GM23338 (cell line): ENCODE measurements at regions not wholly inside any gene's neighbourhood (a gene's known extent, or its start where the extent isn't known, plus 50 kb on each side); places are given as distances from the start of the nearest gene placed in this dataset.

Experiments used
- ATAC-seq: fragments of 200-7000 bp; cut with Tn5 transposase; 3 replicates; pipeline ENCODE4 v1.9.1; 2020
- DNase-seq: peaks from one replicate; pipeline ENCODE4 v3.0.0-alpha.2; 2015; ENCODE audit warnings: low spot score
- H2AFZ ChIP-seq: fragments of 200-600 bp; sonication (generic); 2 replicates; pipeline ENCODE4 v1.8.0; 2016; ENCODE audit warnings: antibody characterized with exemption, mild to moderate bottlenecking, moderate library complexity
- H3F3A ChIP-seq: fragments of 200-600 bp; sonication (generic); replicated peaks from 2 replicates; pipeline ENCODE4 v1.8.0; 2017; ENCODE audit warnings: antibody characterized with exemption, mixed run types, low read depth
- H3K27ac ChIP-seq: fragments of 200-600 bp; sonication (generic); 2 replicates; pipeline ENCODE4 v1.6.1; 2016; ENCODE audit warnings: low read depth
- H3K27me3 ChIP-seq: fragments of 200-600 bp; sonication (generic); 2 replicates; pipeline ENCODE4 v1.8.0; 2016; ENCODE audit warnings: mild to moderate bottlenecking, mixed run types, moderate library complexity; ENCODE audit not compliant: insufficient read depth
- H3K36me3 ChIP-seq: fragments of 200-600 bp; sonication (generic); 2 replicates; pipeline ENCODE4 v1.8.0; 2016; ENCODE audit warnings: mild to moderate bottlenecking; ENCODE audit not compliant: insufficient read depth
- H3K4me1 ChIP-seq: fragments of 200-600 bp; sonication (generic); 2 replicates; pipeline ENCODE4 v1.8.0; 2016; ENCODE audit warnings: mild to moderate bottlenecking, moderate library complexity; ENCODE audit not compliant: insufficient read depth
- H3K4me2 ChIP-seq: fragments of 200-600 bp; sonication (generic); 2 replicates; pipeline ENCODE4 v1.7.1; 2017; ENCODE audit warnings: mixed run types
- H3K4me3 ChIP-seq: fragments of 200-600 bp; sonication (generic); 2 replicates; pipeline ENCODE4 v1.6.1; 2016; ENCODE audit warnings: mixed run types
- H3K79me2 ChIP-seq: fragments of 200-600 bp; sonication (generic); replicated peaks from 2 replicates; pipeline ENCODE4 v1.8.0; 2017; ENCODE audit warnings: mild to moderate bottlenecking; ENCODE audit not compliant: insufficient read depth
- H3K9me2 ChIP-seq: fragments of 200-600 bp; sonication (generic); 2 replicates; pipeline ENCODE4 v1.8.0; 2017; ENCODE audit not compliant: insufficient read depth
- H4K20me1 ChIP-seq: fragments of 200-600 bp; sonication (generic); replicated peaks from 2 replicates; pipeline ENCODE4 v1.8.0; 2017; ENCODE audit warnings: mild to moderate bottlenecking; ENCODE audit not compliant: insufficient read depth
- H3K27ac Mint-ChIP-seq: 2 replicates; pipeline ENCODE4 v1.8.0; 2020; ENCODE audit warnings: inconsistent platforms, mild to moderate bottlenecking, moderate library complexity, mixed read lengths
- H3K27me3 Mint-ChIP-seq: 3 replicates; pipeline ENCODE4 v1.8.0; 2022; ENCODE audit warnings: low read depth, mild to moderate bottlenecking, moderate library complexity, mixed read lengths, inconsistent platforms; ENCODE audit not compliant: insufficient read depth, poor library complexity
- H3K36me3 Mint-ChIP-seq: 3 replicates; pipeline ENCODE4 v1.8.0; 2021; ENCODE audit warnings: low read depth, mild to moderate bottlenecking, inconsistent platforms, moderate library complexity, mixed read lengths
- H3K4me1 Mint-ChIP-seq: 3 replicates; pipeline ENCODE4 v1.8.0; 2020; ENCODE audit warnings: mild to moderate bottlenecking, inconsistent platforms, mixed read lengths
- H3K4me3 Mint-ChIP-seq: 3 replicates; pipeline ENCODE4 v1.8.0; 2021; ENCODE audit warnings: moderate library complexity, mild to moderate bottlenecking, inconsistent platforms, mixed read lengths
- H3K9me3 Mint-ChIP-seq: 3 replicates; pipeline ENCODE4 v1.8.0; 2020; ENCODE audit warnings: moderate library complexity, mild to moderate bottlenecking, inconsistent platforms, mixed read lengths
- CREB1 ChIP-seq: fragments of 250-450 bp; sonication (Bioruptor Pico); IDR thresholded peaks from 2 replicates; pipeline ENCODE4 v1.5.0; 2020; ENCODE audit warnings: low read depth, mild to moderate bottlenecking, moderate library complexity
- EZH2 ChIP-seq: fragments of 200-600 bp; sonication (generic); IDR thresholded peaks from one replicate; pipeline ENCODE4 v1.8.0; 2017; ENCODE audit warnings: antibody characterized with exemption, mild to moderate bottlenecking, low read depth; ENCODE audit not compliant: unreplicated experiment
- EZH2phosphoT487 ChIP-seq: fragments of 200-600 bp; sonication (generic); IDR thresholded peaks from one replicate; pipeline ENCODE4 v1.8.1; 2018; ENCODE audit warnings: antibody characterized with exemption; ENCODE audit not compliant: unreplicated experiment
- JUNB ChIP-seq: IDR thresholded peaks from one replicate; pipeline ENCODE4 v1.6.1; 2016; ENCODE audit warnings: antibody characterized with exemption; ENCODE audit not compliant: unreplicated experiment
- NANOG ChIP-seq: IDR thresholded peaks from 2 replicates; pipeline ENCODE4 v1.6.1; 2016; ENCODE audit warnings: antibody characterized with exemption, borderline replicate concordance
- POLR2AphosphoS5 ChIP-seq: IDR thresholded peaks from 2 replicates; pipeline ENCODE4 v1.6.1; 2016; ENCODE audit warnings: antibody characterized with exemption, low read depth
- STAT1 ChIP-seq: IDR thresholded peaks from one replicate; pipeline ENCODE4 v1.6.1; 2016; ENCODE audit warnings: antibody characterized with exemption; ENCODE audit not compliant: unreplicated experiment
- ZNF114 ChIP-seq: fragments of 250-450 bp; sonication (Bioruptor Pico); IDR thresholded peaks from 2 replicates; pipeline ENCODE4 v1.5.0; 2020; ENCODE audit warnings: mild to moderate bottlenecking, moderate library complexity
- ZNF331 ChIP-seq: fragments of 250-450 bp; sonication (Bioruptor Pico); IDR thresholded peaks from 2 replicates; pipeline ENCODE4 v1.5.0; 2020; ENCODE audit warnings: low read depth, mild to moderate bottlenecking, moderate library complexity
- TF ChIP-seq, protein P1 (sequence below), 2 experiments: fragments of 200-600 bp in 1 of 2; sonication (generic) in 1 of 2; conservative IDR thresholded peaks; 2 replicates each; pipeline versions ENCODE4 v1.5.1 to v1.6.1; 2016 to 2017; ENCODE audit warnings: antibody characterized with exemption in 2 of 2, low read depth in 2 of 2, mild to moderate bottlenecking in 2 of 2, moderate library complexity in 1 of 2
- TF ChIP-seq, protein P2 (sequence below): IDR thresholded peaks from one replicate; pipeline ENCODE4 v1.6.1; 2018; ENCODE audit warnings: antibody characterized with exemption; ENCODE audit not compliant: unreplicated experiment
- TF ChIP-seq, protein P3 (sequence below): fragments of 250-450 bp; sonication (Bioruptor Pico); IDR thresholded peaks from 2 replicates; pipeline ENCODE4 v1.5.0; 2020; ENCODE audit warnings: mild to moderate bottlenecking, moderate library complexity
- TF ChIP-seq, protein P4 (sequence below): IDR thresholded peaks from 2 replicates; pipeline ENCODE4 v1.6.1; 2016; ENCODE audit warnings: antibody characterized with exemption

DNA sequence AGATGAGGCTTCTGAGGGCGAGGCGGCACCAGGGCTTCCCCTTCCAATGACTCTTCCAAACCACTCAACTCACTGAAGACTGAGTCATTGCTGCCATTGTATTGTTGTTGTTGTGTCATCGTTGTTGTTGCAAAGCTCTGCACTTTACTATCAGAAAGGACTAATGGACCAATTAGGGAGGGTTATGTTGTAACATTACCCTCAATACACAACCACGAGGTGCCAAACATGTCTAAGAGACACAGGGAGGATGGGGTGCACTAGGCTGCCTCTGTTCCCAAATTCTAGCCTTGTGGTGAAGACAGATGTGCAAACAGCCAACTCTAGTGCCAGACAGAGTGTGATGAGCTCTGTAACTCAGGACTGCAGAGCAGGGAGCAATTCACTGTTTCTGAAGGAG, 1075.2 kb downstream of the UQCRFS1 start:
- Histone ChIP-seq H3F3A (no peaks in the 10 kb centered on the region), H3K4me1 (0 out of 2 replicates have a peak, but pooled peaks cover 6% of the 10 kb centered on the region), H3K9me2 (no peaks in the 10 kb centered on the region), H3K79me2 (no peaks in the 10 kb centered on the region), H3K36me3 (no peaks in the 10 kb centered on the region), H3K27ac (no peak overlapping the region), H3K27me3 (no peaks in the 10 kb centered on the region), H2AFZ (no peak overlapping the region), H3K4me3 (no peak overlapping the region), H3K4me2 (no peak overlapping the region), H4K20me1 (no peaks in the 10 kb centered on the region)
- no peak for ATAC-seq
- Mint-ChIP-seq H3K36me3 (no peaks in the 10 kb centered on the region), H3K4me1 (peaks cover 5% of the 10 kb centered on the region), H3K27ac (no peak overlapping the region; the same call in 1 of the 2 replicates), H3K27me3 (peaks cover 3% of the 10 kb centered on the region), H3K4me3 (no peak overlapping the region), H3K9me3 (peaks cover 4% of the 10 kb centered on the region)
- no peak for DNase-seq
- TF ChIP-seq, protein P1, sequence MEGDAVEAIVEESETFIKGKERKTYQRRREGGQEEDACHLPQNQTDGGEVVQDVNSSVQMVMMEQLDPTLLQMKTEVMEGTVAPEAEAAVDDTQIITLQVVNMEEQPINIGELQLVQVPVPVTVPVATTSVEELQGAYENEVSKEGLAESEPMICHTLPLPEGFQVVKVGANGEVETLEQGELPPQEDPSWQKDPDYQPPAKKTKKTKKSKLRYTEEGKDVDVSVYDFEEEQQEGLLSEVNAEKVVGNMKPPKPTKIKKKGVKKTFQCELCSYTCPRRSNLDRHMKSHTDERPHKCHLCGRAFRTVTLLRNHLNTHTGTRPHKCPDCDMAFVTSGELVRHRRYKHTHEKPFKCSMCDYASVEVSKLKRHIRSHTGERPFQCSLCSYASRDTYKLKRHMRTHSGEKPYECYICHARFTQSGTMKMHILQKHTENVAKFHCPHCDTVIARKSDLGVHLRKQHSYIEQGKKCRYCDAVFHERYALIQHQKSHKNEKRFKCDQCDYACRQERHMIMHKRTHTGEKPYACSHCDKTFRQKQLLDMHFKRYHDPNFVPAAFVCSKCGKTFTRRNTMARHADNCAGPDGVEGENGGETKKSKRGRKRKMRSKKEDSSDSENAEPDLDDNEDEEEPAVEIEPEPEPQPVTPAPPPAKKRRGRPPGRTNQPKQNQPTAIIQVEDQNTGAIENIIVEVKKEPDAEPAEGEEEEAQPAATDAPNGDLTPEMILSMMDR (conservative IDR thresholded peaks at IDR 0.05; ENCODE audit: low read depth in 2 of 2): no peak
- TF ChIP-seq EZH2: no peak
- TF ChIP-seq CREB1 (CRISPR knock-in tag): no peak
- TF ChIP-seq EZH2phosphoT487: no peak
- no peak for TF ChIP-seq ZNF331 (CRISPR knock-in tag)
- no peak for TF ChIP-seq STAT1
- TF ChIP-seq, protein P2, sequence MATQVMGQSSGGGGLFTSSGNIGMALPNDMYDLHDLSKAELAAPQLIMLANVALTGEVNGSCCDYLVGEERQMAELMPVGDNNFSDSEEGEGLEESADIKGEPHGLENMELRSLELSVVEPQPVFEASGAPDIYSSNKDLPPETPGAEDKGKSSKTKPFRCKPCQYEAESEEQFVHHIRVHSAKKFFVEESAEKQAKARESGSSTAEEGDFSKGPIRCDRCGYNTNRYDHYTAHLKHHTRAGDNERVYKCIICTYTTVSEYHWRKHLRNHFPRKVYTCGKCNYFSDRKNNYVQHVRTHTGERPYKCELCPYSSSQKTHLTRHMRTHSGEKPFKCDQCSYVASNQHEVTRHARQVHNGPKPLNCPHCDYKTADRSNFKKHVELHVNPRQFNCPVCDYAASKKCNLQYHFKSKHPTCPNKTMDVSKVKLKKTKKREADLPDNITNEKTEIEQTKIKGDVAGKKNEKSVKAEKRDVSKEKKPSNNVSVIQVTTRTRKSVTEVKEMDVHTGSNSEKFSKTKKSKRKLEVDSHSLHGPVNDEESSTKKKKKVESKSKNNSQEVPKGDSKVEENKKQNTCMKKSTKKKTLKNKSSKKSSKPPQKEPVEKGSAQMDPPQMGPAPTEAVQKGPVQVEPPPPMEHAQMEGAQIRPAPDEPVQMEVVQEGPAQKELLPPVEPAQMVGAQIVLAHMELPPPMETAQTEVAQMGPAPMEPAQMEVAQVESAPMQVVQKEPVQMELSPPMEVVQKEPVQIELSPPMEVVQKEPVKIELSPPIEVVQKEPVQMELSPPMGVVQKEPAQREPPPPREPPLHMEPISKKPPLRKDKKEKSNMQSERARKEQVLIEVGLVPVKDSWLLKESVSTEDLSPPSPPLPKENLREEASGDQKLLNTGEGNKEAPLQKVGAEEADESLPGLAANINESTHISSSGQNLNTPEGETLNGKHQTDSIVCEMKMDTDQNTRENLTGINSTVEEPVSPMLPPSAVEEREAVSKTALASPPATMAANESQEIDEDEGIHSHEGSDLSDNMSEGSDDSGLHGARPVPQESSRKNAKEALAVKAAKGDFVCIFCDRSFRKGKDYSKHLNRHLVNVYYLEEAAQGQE: no peak
- no peak for TF ChIP-seq NANOG
- TF ChIP-seq POLR2AphosphoS5: no peak
- TF ChIP-seq, protein P3, sequence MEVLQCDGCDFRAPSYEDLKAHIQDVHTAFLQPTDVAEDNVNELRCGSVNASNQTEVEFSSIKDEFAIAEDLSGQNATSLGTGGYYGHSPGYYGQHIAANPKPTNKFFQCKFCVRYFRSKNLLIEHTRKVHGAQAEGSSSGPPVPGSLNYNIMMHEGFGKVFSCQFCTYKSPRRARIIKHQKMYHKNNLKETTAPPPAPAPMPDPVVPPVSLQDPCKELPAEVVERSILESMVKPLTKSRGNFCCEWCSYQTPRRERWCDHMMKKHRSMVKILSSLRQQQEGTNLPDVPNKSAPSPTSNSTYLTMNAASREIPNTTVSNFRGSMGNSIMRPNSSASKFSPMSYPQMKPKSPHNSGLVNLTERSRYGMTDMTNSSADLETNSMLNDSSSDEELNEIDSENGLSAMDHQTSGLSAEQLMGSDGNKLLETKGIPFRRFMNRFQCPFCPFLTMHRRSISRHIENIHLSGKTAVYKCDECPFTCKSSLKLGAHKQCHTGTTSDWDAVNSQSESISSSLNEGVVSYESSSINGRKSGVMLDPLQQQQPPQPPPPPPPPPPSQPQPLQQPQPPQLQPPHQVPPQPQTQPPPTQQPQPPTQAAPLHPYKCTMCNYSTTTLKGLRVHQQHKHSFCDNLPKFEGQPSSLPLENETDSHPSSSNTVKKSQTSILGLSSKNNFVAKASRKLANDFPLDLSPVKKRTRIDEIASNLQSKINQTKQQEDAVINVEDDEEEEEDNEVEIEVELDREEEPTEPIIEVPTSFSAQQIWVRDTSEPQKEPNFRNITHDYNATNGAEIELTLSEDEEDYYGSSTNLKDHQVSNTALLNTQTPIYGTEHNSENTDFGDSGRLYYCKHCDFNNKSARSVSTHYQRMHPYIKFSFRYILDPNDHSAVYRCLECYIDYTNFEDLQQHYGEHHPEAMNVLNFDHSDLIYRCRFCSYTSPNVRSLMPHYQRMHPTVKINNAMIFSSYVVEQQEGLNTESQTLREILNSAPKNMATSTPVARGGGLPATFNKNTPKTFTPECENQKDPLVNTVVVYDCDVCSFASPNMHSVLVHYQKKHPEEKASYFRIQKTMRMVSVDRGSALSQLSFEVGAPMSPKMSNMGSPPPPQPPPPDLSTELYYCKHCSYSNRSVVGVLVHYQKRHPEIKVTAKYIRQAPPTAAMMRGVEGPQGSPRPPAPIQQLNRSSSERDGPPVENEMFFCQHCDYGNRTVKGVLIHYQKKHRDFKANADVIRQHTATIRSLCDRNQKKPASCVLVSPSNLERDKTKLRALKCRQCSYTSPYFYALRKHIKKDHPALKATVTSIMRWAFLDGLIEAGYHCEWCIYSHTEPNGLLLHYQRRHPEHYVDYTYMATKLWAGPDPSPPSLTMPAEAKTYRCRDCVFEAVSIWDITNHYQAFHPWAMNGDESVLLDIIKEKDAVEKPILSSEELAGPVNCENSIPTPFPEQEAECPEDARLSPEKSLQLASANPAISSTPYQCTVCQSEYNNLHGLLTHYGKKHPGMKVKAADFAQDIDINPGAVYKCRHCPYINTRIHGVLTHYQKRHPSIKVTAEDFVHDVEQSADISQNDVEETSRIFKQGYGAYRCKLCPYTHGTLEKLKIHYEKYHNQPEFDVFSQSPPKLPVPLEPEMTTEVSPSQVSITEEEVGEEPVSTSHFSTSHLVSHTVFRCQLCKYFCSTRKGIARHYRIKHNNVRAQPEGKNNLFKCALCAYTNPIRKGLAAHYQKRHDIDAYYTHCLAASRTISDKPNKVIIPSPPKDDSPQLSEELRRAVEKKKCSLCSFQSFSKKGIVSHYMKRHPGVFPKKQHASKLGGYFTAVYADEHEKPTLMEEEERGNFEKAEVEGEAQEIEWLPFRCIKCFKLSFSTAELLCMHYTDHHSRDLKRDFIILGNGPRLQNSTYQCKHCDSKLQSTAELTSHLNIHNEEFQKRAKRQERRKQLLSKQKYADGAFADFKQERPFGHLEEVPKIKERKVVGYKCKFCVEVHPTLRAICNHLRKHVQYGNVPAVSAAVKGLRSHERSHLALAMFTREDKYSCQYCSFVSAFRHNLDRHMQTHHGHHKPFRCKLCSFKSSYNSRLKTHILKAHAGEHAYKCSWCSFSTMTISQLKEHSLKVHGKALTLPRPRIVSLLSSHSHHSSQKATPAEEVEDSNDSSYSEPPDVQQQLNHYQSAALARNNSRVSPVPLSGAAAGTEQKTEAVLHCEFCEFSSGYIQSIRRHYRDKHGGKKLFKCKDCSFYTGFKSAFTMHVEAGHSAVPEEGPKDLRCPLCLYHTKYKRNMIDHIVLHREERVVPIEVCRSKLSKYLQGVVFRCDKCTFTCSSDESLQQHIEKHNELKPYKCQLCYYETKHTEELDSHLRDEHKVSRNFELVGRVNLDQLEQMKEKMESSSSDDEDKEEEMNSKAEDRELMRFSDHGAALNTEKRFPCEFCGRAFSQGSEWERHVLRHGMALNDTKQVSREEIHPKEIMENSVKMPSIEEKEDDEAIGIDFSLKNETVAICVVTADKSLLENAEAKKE (CRISPR knock-in tag): no peak
- TF ChIP-seq, protein P4, sequence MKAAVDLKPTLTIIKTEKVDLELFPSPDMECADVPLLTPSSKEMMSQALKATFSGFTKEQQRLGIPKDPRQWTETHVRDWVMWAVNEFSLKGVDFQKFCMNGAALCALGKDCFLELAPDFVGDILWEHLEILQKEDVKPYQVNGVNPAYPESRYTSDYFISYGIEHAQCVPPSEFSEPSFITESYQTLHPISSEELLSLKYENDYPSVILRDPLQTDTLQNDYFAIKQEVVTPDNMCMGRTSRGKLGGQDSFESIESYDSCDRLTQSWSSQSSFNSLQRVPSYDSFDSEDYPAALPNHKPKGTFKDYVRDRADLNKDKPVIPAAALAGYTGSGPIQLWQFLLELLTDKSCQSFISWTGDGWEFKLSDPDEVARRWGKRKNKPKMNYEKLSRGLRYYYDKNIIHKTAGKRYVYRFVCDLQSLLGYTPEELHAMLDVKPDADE: no peak
- no peak for TF ChIP-seq ZNF114 (CRISPR knock-in tag)
- no peak for TF ChIP-seq JUNB
